ENCODE measurements at regions not wholly inside any gene's neighbourhood (a gene's known extent, or its start where the extent isn't known, plus 50 kb on each side); places are given as distances from the start of the nearest gene placed in this dataset.

GRCh38 chr13:109625156-109625555, 161.2 kb downstream of the IRS2 start:
- DNase-seq (no peak), ATAC-seq (ENCODE audit: insufficient read depth, low read depth) (no peak)
- no peaks in the 10 kb centered on the region for H3K4me1 ChIP-seq (ENCODE audit: insufficient read depth, low read length)
- H3K9me3 ChIP-seq (ENCODE audit: insufficient read depth, low read length, severe bottlenecking) = no peaks in the 10 kb centered on the region
- no peaks in the 10 kb centered on the region; the same call in 1 of the 2 replicates for H3K36me3 ChIP-seq (ENCODE audit: insufficient read depth, low read length)
- H2AFZ ChIP-seq (ENCODE audit: low read depth, low read length) = no peak overlapping the region
- no peak overlapping the region for H3K4me2 ChIP-seq (ENCODE audit: insufficient read depth, low read length)
- H3K27me3 ChIP-seq (ENCODE audit: insufficient read depth, low read length, poor library complexity) = no peaks in the 10 kb centered on the region
- H3K79me2 ChIP-seq (ENCODE audit: insufficient read depth, low read length) = peaks cover 63% of the 10 kb centered on the region
- no peak overlapping the region for H3K27ac ChIP-seq (ENCODE audit: low read length)
- H3K9ac ChIP-seq (ENCODE audit: low read depth, low read length) = no peak overlapping the region
- peaks cover 16% of the 10 kb centered on the region; the same call in 1 of the 2 replicates for H4K20me1 ChIP-seq (ENCODE audit: insufficient read depth, low read length)
- TF ChIP-seq EZH2 (IDR thresholded peaks at IDR 0.05; ENCODE audit: borderline replicate concordance, low read depth, low read length, severe bottlenecking) = no peak
- no peak overlapping the region for H3K4me3 ChIP-seq (ENCODE audit: low read depth in 1 of 2, low read length in 2 of 2)

GRCh38 chr13:109622006-109622405, 164.4 kb downstream of the IRS2 start:
- no peak for DNase-seq
- no peak overlapping the region for H3K27ac ChIP-seq (ENCODE audit: low read length)
- H4K20me1 ChIP-seq (ENCODE audit: insufficient read depth, low read length) = peaks cover 10% of the 10 kb centered on the region; the same call in 1 of the 2 replicates
- H2AFZ ChIP-seq (ENCODE audit: low read depth, low read length) = no peak overlapping the region
- ATAC-seq (ENCODE audit: insufficient read depth, low read depth) = no peak
- no peak overlapping the region for H3K4me2 ChIP-seq (ENCODE audit: insufficient read depth, low read length)
- H3K79me2 ChIP-seq (ENCODE audit: insufficient read depth, low read length) = peaks cover 57% of the 10 kb centered on the region
- TF ChIP-seq EZH2 (IDR thresholded peaks at IDR 0.05; ENCODE audit: borderline replicate concordance, low read depth, low read length, severe bottlenecking) = no peak
- no peak for TF ChIP-seq CTCF (IDR thresholded peaks at IDR 0.05; ENCODE audit: borderline replicate concordance, extremely low read depth, low read length, poor library complexity, severe bottlenecking)
- no peaks in the 10 kb centered on the region for H3K4me1 ChIP-seq (ENCODE audit: insufficient read depth, low read length)
- no peak overlapping the region for H3K9ac ChIP-seq (ENCODE audit: low read depth, low read length)
- no peaks in the 10 kb centered on the region for H3K27me3 ChIP-seq (ENCODE audit: insufficient read depth, low read length, poor library complexity)
- no peaks in the 10 kb centered on the region; the same call in 1 of the 2 replicates for H3K36me3 ChIP-seq (ENCODE audit: insufficient read depth, low read length)
- H3K9me3 ChIP-seq (ENCODE audit: insufficient read depth, low read length, severe bottlenecking) = no peaks in the 10 kb centered on the region
- no peak overlapping the region for H3K4me3 ChIP-seq (ENCODE audit: low read depth in 1 of 2, low read length in 2 of 2)

- Histone ChIP-seq H3K4me3 (ENCODE audit: low read depth in 1 of 2, low read length in 2 of 2) (no peak overlapping the region), H3K9ac (ENCODE audit: low read depth, low read length) (no peak overlapping the region), H2AFZ (ENCODE audit: low read depth, low read length) (no peak overlapping the region), H3K4me1 (ENCODE audit: insufficient read depth, low read length) (no peaks in the 10 kb centered on the region), H3K9me3 (ENCODE audit: insufficient read depth, low read length, severe bottlenecking) (no peaks in the 10 kb centered on the region), H3K4me2 (ENCODE audit: insufficient read depth, low read length) (no peak overlapping the region), H3K79me2 (ENCODE audit: insufficient read depth, low read length) (peaks cover 47% of the 10 kb centered on the region), H3K36me3 (ENCODE audit: insufficient read depth, low read length) (peaks cover 11% of the 10 kb centered on the region; the same call in 1 of the 2 replicates), H3K27ac (ENCODE audit: low read length) (no peak overlapping the region), H3K27me3 (ENCODE audit: insufficient read depth, low read length, poor library complexity) (no peaks in the 10 kb centered on the region), H4K20me1 (ENCODE audit: insufficient read depth, low read length) (peaks cover 4% of the 10 kb centered on the region; the same call in 1 of the 2 replicates)
- TF ChIP-seq CTCF (IDR thresholded peaks at IDR 0.05; ENCODE audit: borderline replicate concordance, extremely low read depth, low read length, poor library complexity, severe bottlenecking) (no peak), EZH2 (IDR thresholded peaks at IDR 0.05; ENCODE audit: borderline replicate concordance, low read depth, low read length, severe bottlenecking) (no peak)
- ATAC-seq (ENCODE audit: insufficient read depth, low read depth) (no peak), DNase-seq (no peak)
Observed at GRCh38 chr13:109615721-109616420, 170.5 kb downstream of the IRS2 start.

GRCh38 chr13:109611912-109612691, 174.3 kb downstream of the IRS2 start:
- Histone ChIP-seq H3K9me3 (ENCODE audit: insufficient read depth, low read length, severe bottlenecking) (no peaks in the 10 kb centered on the region), H3K27me3 (ENCODE audit: insufficient read depth, low read length, poor library complexity) (no peaks in the 10 kb centered on the region), H3K9ac (ENCODE audit: low read depth, low read length) (no peak overlapping the region), H3K4me1 (ENCODE audit: insufficient read depth, low read length) (no peaks in the 10 kb centered on the region), H3K27ac (ENCODE audit: low read length) (no peak overlapping the region), H3K36me3 (ENCODE audit: insufficient read depth, low read length) (peaks cover 11% of the 10 kb centered on the region; the same call in 1 of the 2 replicates), H3K4me3 (ENCODE audit: low read depth in 1 of 2, low read length in 2 of 2) (no peak overlapping the region), H2AFZ (ENCODE audit: low read depth, low read length) (no peak overlapping the region), H3K4me2 (ENCODE audit: insufficient read depth, low read length) (no peak overlapping the region), H3K79me2 (ENCODE audit: insufficient read depth, low read length) (peaks cover 53% of the 10 kb centered on the region), H4K20me1 (ENCODE audit: insufficient read depth, low read length) (peaks cover 11% of the 10 kb centered on the region; the same call in 1 of the 2 replicates)
- no peak for DNase-seq
- TF ChIP-seq CTCF (IDR thresholded peaks at IDR 0.05; ENCODE audit: borderline replicate concordance, extremely low read depth, low read length, poor library complexity, severe bottlenecking) = no peak
- TF ChIP-seq EZH2 (IDR thresholded peaks at IDR 0.05; ENCODE audit: borderline replicate concordance, low read depth, low read length, severe bottlenecking) = no peak
- ATAC-seq (ENCODE audit: insufficient read depth, low read depth) = no peak

Data from DND-41 (cell line).